ENCODE measurements at regions not wholly inside any gene's neighbourhood (a gene's known extent, or its start where the extent isn't known, plus 50 kb on each side); places are given as distances from the start of the nearest gene placed in this dataset.

- 93% methylated on average over 1 of the region's 4 CpGs for WGBS (ENCODE audit: insufficient coverage)
Measured at GRCh38 chr1:11377954-11378353, 101.0 kb upstream of the DISP3 start.

GRCh38 chr1:11379851-11380250 is 99.1 kb upstream of the DISP3 start:
- H3K4me1 Mint-ChIP-seq: peaks cover 9% of the 10 kb centered on the region
- no peaks in the 10 kb centered on the region for H3K9me3 ChIP-seq (replicated peaks in 1 of 2; ENCODE audit: control insufficient read depth in 1 of 2, insufficient read depth in 1 of 2, low read length in 2 of 2)
- no peak overlapping the region for H3K9ac ChIP-seq (ENCODE audit: insufficient read depth, low read length, poor library complexity, severe bottlenecking)
- peaks cover 0 to 6% (median 5%) of the 10 kb centered on the region in 3 donors for H3K27me3 Mint-ChIP-seq (ENCODE audit: low read depth in 3 of 3)
- no peaks in the 10 kb centered on the region for H3K36me3 Mint-ChIP-seq
- no peak overlapping the region for H3K4me2 ChIP-seq (replicated peaks; ENCODE audit: extremely low read depth, low read length, poor library complexity, severe bottlenecking)
- H2AFZ ChIP-seq (ENCODE audit: insufficient read depth, low read depth, low read length, poor library complexity, severe bottlenecking): no peak overlapping the region
- H3K4me3 ChIP-seq (replicated peaks in 1 of 3; ENCODE audit: low read depth in 2 of 3, low read length in 3 of 3): no peak overlapping the region
- no peaks in the 10 kb centered on the region for H3K79me2 ChIP-seq (ENCODE audit: insufficient read depth, low read length)
- no peak overlapping the region for H3K4me3 Mint-ChIP-seq
- H3K27ac Mint-ChIP-seq: no peak overlapping the region
- no peak for DNase-seq
- no peak for TF ChIP-seq CTCF (IDR thresholded peaks at IDR 0.05)
- H3K4me1 ChIP-seq (ENCODE audit: control insufficient read depth in 1 of 2, insufficient read depth in 2 of 2, low read length in 2 of 2): no peaks in the 10 kb centered on the region
- 73% methylated on average over 7 of the region's 8 CpGs for WGBS (ENCODE audit: insufficient coverage)
- intact Hi-C loops (cut with micrococcal nuclease): no loop called here
- peaks cover 0 to 9% (median 2%) of the 10 kb centered on the region in 7 donors for H3K9me3 Mint-ChIP-seq
- H3K27ac ChIP-seq (ENCODE audit: low read depth in 1 of 2, low read length in 2 of 2): no peak overlapping the region
- no peaks in the 10 kb centered on the region for H4K20me1 ChIP-seq (ENCODE audit: insufficient read depth, low read length)
- H3K27me3 ChIP-seq (ENCODE audit: control insufficient read depth in 2 of 2, insufficient read depth in 2 of 2, low read length in 2 of 2): no peaks in the 10 kb centered on the region
- no peaks in the 10 kb centered on the region for H3K36me3 ChIP-seq (replicated peaks in 1 of 2; ENCODE audit: control insufficient read depth in 1 of 2, insufficient read depth in 2 of 2, low read length in 2 of 2)

More at GRCh38 chr1:11377954-11378353, 101.0 kb upstream of the DISP3 start:
- TF ChIP-seq CTCF (IDR thresholded peaks at IDR 0.05): no peak
- intact Hi-C loops (cut with micrococcal nuclease): no loop called here
- no peaks in the 10 kb centered on the region for H3K4me1 ChIP-seq (ENCODE audit: control insufficient read depth in 1 of 2, insufficient read depth in 2 of 2, low read length in 2 of 2)
- no peak overlapping the region for H3K4me2 ChIP-seq (replicated peaks; ENCODE audit: extremely low read depth, low read length, poor library complexity, severe bottlenecking)
- H3K9ac ChIP-seq (ENCODE audit: insufficient read depth, low read length, poor library complexity, severe bottlenecking): no peak overlapping the region
- H2AFZ ChIP-seq (ENCODE audit: insufficient read depth, low read depth, low read length, poor library complexity, severe bottlenecking): no peak overlapping the region
- no peaks in the 10 kb centered on the region for H3K4me1 Mint-ChIP-seq
- no peak overlapping the region for H3K27ac ChIP-seq (ENCODE audit: low read depth in 1 of 2, low read length in 2 of 2)
- H3K27ac Mint-ChIP-seq: no peak overlapping the region
- H3K79me2 ChIP-seq (ENCODE audit: insufficient read depth, low read length): no peaks in the 10 kb centered on the region
- peaks cover 0 to 8% (median 6%) of the 10 kb centered on the region in 3 donors for H3K27me3 Mint-ChIP-seq (ENCODE audit: low read depth in 3 of 3)
- no peak overlapping the region for H3K4me3 ChIP-seq (replicated peaks in 1 of 3; ENCODE audit: low read depth in 2 of 3, low read length in 3 of 3)
- H3K36me3 Mint-ChIP-seq: no peaks in the 10 kb centered on the region
- DNase-seq: no peak
- H3K9me3 ChIP-seq (replicated peaks in 1 of 2; ENCODE audit: control insufficient read depth in 1 of 2, insufficient read depth in 1 of 2, low read length in 2 of 2): no peaks in the 10 kb centered on the region
- H3K9me3 Mint-ChIP-seq: peaks cover 0 to 7% (median 2%) of the 10 kb centered on the region in 7 donors
- H3K4me3 Mint-ChIP-seq: no peak overlapping the region
- H3K27me3 ChIP-seq (ENCODE audit: control insufficient read depth in 2 of 2, insufficient read depth in 2 of 2, low read length in 2 of 2): no peaks in the 10 kb centered on the region
- H3K36me3 ChIP-seq (replicated peaks in 1 of 2; ENCODE audit: control insufficient read depth in 1 of 2, insufficient read depth in 2 of 2, low read length in 2 of 2): no peaks in the 10 kb centered on the region
- no peaks in the 10 kb centered on the region for H4K20me1 ChIP-seq (ENCODE audit: insufficient read depth, low read length)

Measured in CD14-positive monocyte (primary cell).